ENCODE measurements at regions not wholly inside any gene's neighbourhood (a gene's known extent, or its start where the extent isn't known, plus 50 kb on each side); places are given as distances from the start of the nearest gene placed in this dataset.

GRCh38 chr20:40055711-40056110, 633.3 kb downstream of the MAFB start:
- no peaks in the 10 kb centered on the region for H3K27me3 ChIP-seq (ENCODE audit: control insufficient read depth, insufficient read depth, low read length)
- no peak overlapping the region for H3K4me3 ChIP-seq (ENCODE audit: low read length)
- H3K9me3 ChIP-seq (replicated peaks; ENCODE audit: control insufficient read depth, low read depth, low read length) = no peaks in the 10 kb centered on the region
- H3K4me1 ChIP-seq (ENCODE audit: control insufficient read depth, insufficient read depth, low read length) = no peaks in the 10 kb centered on the region
- DNase-seq = no peak
- no peak overlapping the region for H3K27ac ChIP-seq (ENCODE audit: low read length)
- no peaks in the 10 kb centered on the region for H3K36me3 ChIP-seq (ENCODE audit: control insufficient read depth, insufficient read depth, low read length)

- Histone ChIP-seq H3K4me3 (ENCODE audit: low read length) (no peak overlapping the region), H3K27ac (ENCODE audit: low read length) (no peak overlapping the region), H3K27me3 (ENCODE audit: control insufficient read depth, insufficient read depth, low read length) (no peaks in the 10 kb centered on the region), H3K36me3 (ENCODE audit: control insufficient read depth, insufficient read depth, low read length) (no peaks in the 10 kb centered on the region), H3K4me1 (ENCODE audit: control insufficient read depth, insufficient read depth, low read length) (no peaks in the 10 kb centered on the region), H3K9me3 (replicated peaks; ENCODE audit: control insufficient read depth, low read depth, low read length) (no peaks in the 10 kb centered on the region)
- DNase-seq = no peak
- no CpG with 5 or more reads among the region's 4 CpGs for WGBS (ENCODE audit: insufficient coverage)
These were observed 634.7 kb downstream of the MAFB start for GRCh38 chr20:40054311-40054710.

- no CpG with 5 or more reads among the region's 2 CpGs for WGBS (ENCODE audit: insufficient coverage)
- Histone ChIP-seq H3K4me3 (ENCODE audit: low read length) (no peak overlapping the region), H3K4me1 (ENCODE audit: control insufficient read depth, insufficient read depth, low read length) (no peaks in the 10 kb centered on the region), H3K9me3 (replicated peaks; ENCODE audit: control insufficient read depth, low read depth, low read length) (no peaks in the 10 kb centered on the region), H3K27me3 (ENCODE audit: control insufficient read depth, insufficient read depth, low read length) (no peaks in the 10 kb centered on the region), H3K27ac (ENCODE audit: low read length) (no peak overlapping the region), H3K36me3 (ENCODE audit: control insufficient read depth, insufficient read depth, low read length) (no peaks in the 10 kb centered on the region)
- DNase-seq = no peak
These were observed 638.4 kb downstream of the MAFB start for GRCh38 chr20:40050596-40050995.

- no peaks in the 10 kb centered on the region for H3K4me1 ChIP-seq (ENCODE audit: control insufficient read depth, insufficient read depth, low read length)
- H3K27ac ChIP-seq (ENCODE audit: low read length) = no peak overlapping the region
- H3K4me3 ChIP-seq (ENCODE audit: low read length) = no peak overlapping the region
- no peaks in the 10 kb centered on the region for H3K27me3 ChIP-seq (ENCODE audit: control insufficient read depth, insufficient read depth, low read length)
- peak; percentile 40 for DNase-seq
- no peaks in the 10 kb centered on the region for H3K9me3 ChIP-seq (replicated peaks; ENCODE audit: control insufficient read depth, low read depth, low read length)
- H3K36me3 ChIP-seq (ENCODE audit: control insufficient read depth, insufficient read depth, low read length) = no peaks in the 10 kb centered on the region
These were observed 639.2 kb downstream of the MAFB start for GRCh38 chr20:40049854-40050253.

GRCh38 chr20:40046703-40047102, 642.3 kb downstream of the MAFB start:
- no CpG with 5 or more reads among the region's 2 CpGs for WGBS (ENCODE audit: insufficient coverage)
- Histone ChIP-seq H3K36me3 (ENCODE audit: control insufficient read depth, insufficient read depth, low read length) (no peaks in the 10 kb centered on the region), H3K27me3 (ENCODE audit: control insufficient read depth, insufficient read depth, low read length) (no peaks in the 10 kb centered on the region), H3K4me1 (ENCODE audit: control insufficient read depth, insufficient read depth, low read length) (no peaks in the 10 kb centered on the region), H3K4me3 (ENCODE audit: low read length) (no peak overlapping the region), H3K9me3 (replicated peaks; ENCODE audit: control insufficient read depth, low read depth, low read length) (no peaks in the 10 kb centered on the region), H3K27ac (ENCODE audit: low read length) (no peak overlapping the region)
- no peak for DNase-seq

- no peak overlapping the region for H3K4me3 ChIP-seq (ENCODE audit: low read length)
- no peaks in the 10 kb centered on the region for H3K36me3 ChIP-seq (ENCODE audit: control insufficient read depth, insufficient read depth, low read length)
- no peaks in the 10 kb centered on the region for H3K27me3 ChIP-seq (ENCODE audit: control insufficient read depth, insufficient read depth, low read length)
- no peak overlapping the region for H3K27ac ChIP-seq (ENCODE audit: low read length)
- H3K9me3 ChIP-seq (replicated peaks; ENCODE audit: control insufficient read depth, low read depth, low read length) = no peaks in the 10 kb centered on the region
- WGBS (ENCODE audit: insufficient coverage) = no CpG with 5 or more reads among the region's 1 CpG
- DNase-seq = no peak
- H3K4me1 ChIP-seq (ENCODE audit: control insufficient read depth, insufficient read depth, low read length) = no peaks in the 10 kb centered on the region
These were observed 651.5 kb downstream of the MAFB start for GRCh38 chr20:40037511-40037910.

GRCh38 chr20:40029589-40029988, 659.4 kb downstream of the MAFB start:
- 86% methylated on average over 2 of the region's 2 CpGs for WGBS (ENCODE audit: insufficient coverage)
- no peak for DNase-seq
- H3K4me3 ChIP-seq (ENCODE audit: low read length) = no peak overlapping the region
- H3K9me3 ChIP-seq (replicated peaks; ENCODE audit: control insufficient read depth, low read depth, low read length) = no peaks in the 10 kb centered on the region
- H3K27ac ChIP-seq (ENCODE audit: low read length) = no peak overlapping the region
- H3K36me3 ChIP-seq (ENCODE audit: control insufficient read depth, insufficient read depth, low read length) = no peaks in the 10 kb centered on the region
- no peaks in the 10 kb centered on the region for H3K4me1 ChIP-seq (ENCODE audit: control insufficient read depth, insufficient read depth, low read length)
- H3K27me3 ChIP-seq (ENCODE audit: control insufficient read depth, insufficient read depth, low read length) = no peaks in the 10 kb centered on the region

- Histone ChIP-seq H3K4me1 (ENCODE audit: control insufficient read depth, insufficient read depth, low read length) (no peaks in the 10 kb centered on the region), H3K9me3 (replicated peaks; ENCODE audit: control insufficient read depth, low read depth, low read length) (no peaks in the 10 kb centered on the region), H3K27ac (ENCODE audit: low read length) (no peak overlapping the region), H3K4me3 (ENCODE audit: low read length) (no peak overlapping the region), H3K27me3 (ENCODE audit: control insufficient read depth, insufficient read depth, low read length) (no peaks in the 10 kb centered on the region), H3K36me3 (ENCODE audit: control insufficient read depth, insufficient read depth, low read length) (no peaks in the 10 kb centered on the region)
- 29% methylated on average over 3 of the region's 5 CpGs for WGBS (ENCODE audit: insufficient coverage)
- no peak for DNase-seq
These were observed 669.5 kb downstream of the MAFB start for GRCh38 chr20:40019510-40019909.

- H3K4me3 ChIP-seq (ENCODE audit: low read length) = no peak overlapping the region
- no CpG with 5 or more reads among the region's 1 CpG for WGBS (ENCODE audit: insufficient coverage)
These were observed 671.3 kb downstream of the MAFB start for GRCh38 chr20:40017765-40018164.

GRCh38 chr20:40016890-40017289, 672.1 kb downstream of the MAFB start:
- Histone ChIP-seq H3K27me3 (ENCODE audit: control insufficient read depth, insufficient read depth, low read length) (no peaks in the 10 kb centered on the region), H3K9me3 (replicated peaks; ENCODE audit: control insufficient read depth, low read depth, low read length) (no peaks in the 10 kb centered on the region), H3K4me3 (ENCODE audit: low read length) (no peak overlapping the region), H3K36me3 (ENCODE audit: control insufficient read depth, insufficient read depth, low read length) (no peaks in the 10 kb centered on the region), H3K4me1 (ENCODE audit: control insufficient read depth, insufficient read depth, low read length) (no peaks in the 10 kb centered on the region), H3K27ac (ENCODE audit: low read length) (no peak overlapping the region)
- no CpG with 5 or more reads among the region's 4 CpGs for WGBS (ENCODE audit: insufficient coverage)
- DNase-seq = no peak

More at GRCh38 chr20:40017765-40018164, 671.3 kb downstream of the MAFB start:
- no peak for DNase-seq
- H3K27me3 ChIP-seq (ENCODE audit: control insufficient read depth, insufficient read depth, low read length) = no peaks in the 10 kb centered on the region
- H3K27ac ChIP-seq (ENCODE audit: low read length) = no peak overlapping the region
- no peaks in the 10 kb centered on the region for H3K4me1 ChIP-seq (ENCODE audit: control insufficient read depth, insufficient read depth, low read length)
- no peaks in the 10 kb centered on the region for H3K9me3 ChIP-seq (replicated peaks; ENCODE audit: control insufficient read depth, low read depth, low read length)
- no peaks in the 10 kb centered on the region for H3K36me3 ChIP-seq (ENCODE audit: control insufficient read depth, insufficient read depth, low read length)

GRCh38 chr20:40016392-40016791, 672.6 kb downstream of the MAFB start:
- Histone ChIP-seq H3K27me3 (ENCODE audit: control insufficient read depth, insufficient read depth, low read length) (no peaks in the 10 kb centered on the region), H3K4me3 (ENCODE audit: low read length) (no peak overlapping the region), H3K27ac (ENCODE audit: low read length) (no peak overlapping the region), H3K4me1 (ENCODE audit: control insufficient read depth, insufficient read depth, low read length) (no peaks in the 10 kb centered on the region), H3K36me3 (ENCODE audit: control insufficient read depth, insufficient read depth, low read length) (no peaks in the 10 kb centered on the region), H3K9me3 (replicated peaks; ENCODE audit: control insufficient read depth, low read depth, low read length) (no peaks in the 10 kb centered on the region)
- no CpG with 5 or more reads among the region's 1 CpG for WGBS (ENCODE audit: insufficient coverage)
- peak; percentile 24 for DNase-seq
